DND-41 (cell line): ENCODE measurements at regions not wholly inside any gene's neighbourhood (a gene's known extent, or its start where the extent isn't known, plus 50 kb on each side); places are given as distances from the start of the nearest gene placed in this dataset.

Experiments
- ATAC-seq: fragments of 200-7000 bp; cut with Tn5 transposase; 3 replicates; pipeline ENCODE4 v1.9.1; 2021; ENCODE audit warnings: low read depth; ENCODE audit not compliant: insufficient read depth
- DNase-seq: peaks from one replicate; pipeline ENCODE4 v3.0.0-alpha.2; 2020
- H2AFZ ChIP-seq: 2 replicates; pipeline ENCODE4 v1.6.0; 2012; ENCODE audit warnings: low read depth, low read length
- H3K27ac ChIP-seq: 2 replicates; pipeline ENCODE4 v1.5.1; 2012; ENCODE audit warnings: low read length, inconsistent platforms
- H3K27me3 ChIP-seq: fragments of 200-600 bp; sonication (generic); 2 replicates; pipeline ENCODE4 v1.6.0; 2012; ENCODE audit warnings: low read length, mild to moderate bottlenecking, inconsistent platforms; ENCODE audit not compliant: insufficient read depth, poor library complexity
- H3K36me3 ChIP-seq: 2 replicates; pipeline ENCODE4 v1.5.1; 2012; ENCODE audit warnings: low read length, inconsistent platforms; ENCODE audit not compliant: insufficient read depth
- H3K4me1 ChIP-seq: 2 replicates; pipeline ENCODE4 v1.5.1; 2012; ENCODE audit warnings: mild to moderate bottlenecking, low read length; ENCODE audit not compliant: insufficient read depth
- H3K4me2 ChIP-seq: 2 replicates; pipeline ENCODE4 v1.6.0; 2012; ENCODE audit warnings: mild to moderate bottlenecking, moderate library complexity, low read length, inconsistent platforms; ENCODE audit not compliant: insufficient read depth
- H3K4me3 ChIP-seq, 2 experiments: fragments of 200-600 bp in 1 of 2; shearing (Covaris generic) in 1 of 2; 2 replicates each; pipeline ENCODE4 v1.5.1; 2012 to 2016; ENCODE audit warnings: inconsistent platforms in 2 of 2, low read length in 2 of 2, mild to moderate bottlenecking in 2 of 2, low read depth in 1 of 2, moderate library complexity in 1 of 2
- H3K79me2 ChIP-seq: 2 replicates; pipeline ENCODE4 v1.6.0; 2012; ENCODE audit warnings: low read length, inconsistent platforms; ENCODE audit not compliant: insufficient read depth
- H3K9ac ChIP-seq: 2 replicates; pipeline ENCODE4 v1.6.0; 2012; ENCODE audit warnings: low read depth, mild to moderate bottlenecking, inconsistent platforms, low read length, moderate library complexity
- H3K9me3 ChIP-seq: 2 replicates; pipeline ENCODE4 v1.5.1; 2012; ENCODE audit warnings: low read length, moderate library complexity, mild to moderate bottlenecking, inconsistent platforms; ENCODE audit not compliant: insufficient read depth, severe bottlenecking
- H4K20me1 ChIP-seq: 2 replicates; pipeline ENCODE4 v1.6.0; 2012; ENCODE audit warnings: low read length; ENCODE audit not compliant: insufficient read depth
- EZH2 ChIP-seq: IDR thresholded peaks from 3 replicates; pipeline ENCODE4 v1.6.1; 2012; ENCODE audit warnings: borderline replicate concordance, low read depth, mild to moderate bottlenecking, moderate library complexity, low read length, inconsistent platforms; ENCODE audit not compliant: severe bottlenecking
- TF ChIP-seq, protein P1 (sequence below): IDR thresholded peaks from 2 replicates; pipeline ENCODE4 v1.5.1; 2012; ENCODE audit warnings: borderline replicate concordance, low read length, moderate library complexity, mild to moderate bottlenecking; ENCODE audit not compliant: poor library complexity, severe bottlenecking; ENCODE audit errors: extremely low read depth

- Histone ChIP-seq H2AFZ (no peak overlapping the region), H3K79me2 (no peaks in the 10 kb centered on the region), H3K4me3 (no peak overlapping the region), H3K9ac (no peak overlapping the region), H3K9me3 (no peaks in the 10 kb centered on the region), H4K20me1 (no peaks in the 10 kb centered on the region), H3K4me1 (no peaks in the 10 kb centered on the region), H3K36me3 (no peaks in the 10 kb centered on the region), H3K27me3 (no peaks in the 10 kb centered on the region), H3K4me2 (no peak overlapping the region), H3K27ac (no peak overlapping the region)
- DNase-seq = no peak
- TF ChIP-seq, protein P1, sequence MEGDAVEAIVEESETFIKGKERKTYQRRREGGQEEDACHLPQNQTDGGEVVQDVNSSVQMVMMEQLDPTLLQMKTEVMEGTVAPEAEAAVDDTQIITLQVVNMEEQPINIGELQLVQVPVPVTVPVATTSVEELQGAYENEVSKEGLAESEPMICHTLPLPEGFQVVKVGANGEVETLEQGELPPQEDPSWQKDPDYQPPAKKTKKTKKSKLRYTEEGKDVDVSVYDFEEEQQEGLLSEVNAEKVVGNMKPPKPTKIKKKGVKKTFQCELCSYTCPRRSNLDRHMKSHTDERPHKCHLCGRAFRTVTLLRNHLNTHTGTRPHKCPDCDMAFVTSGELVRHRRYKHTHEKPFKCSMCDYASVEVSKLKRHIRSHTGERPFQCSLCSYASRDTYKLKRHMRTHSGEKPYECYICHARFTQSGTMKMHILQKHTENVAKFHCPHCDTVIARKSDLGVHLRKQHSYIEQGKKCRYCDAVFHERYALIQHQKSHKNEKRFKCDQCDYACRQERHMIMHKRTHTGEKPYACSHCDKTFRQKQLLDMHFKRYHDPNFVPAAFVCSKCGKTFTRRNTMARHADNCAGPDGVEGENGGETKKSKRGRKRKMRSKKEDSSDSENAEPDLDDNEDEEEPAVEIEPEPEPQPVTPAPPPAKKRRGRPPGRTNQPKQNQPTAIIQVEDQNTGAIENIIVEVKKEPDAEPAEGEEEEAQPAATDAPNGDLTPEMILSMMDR = no peak
- no peak for TF ChIP-seq EZH2
- ATAC-seq = no peak
Measured at GRCh38 chr6:56841381-56841749, 113.5 kb upstream of the BEND6 start.

- H3K9me3 ChIP-seq = no peaks in the 10 kb centered on the region
- H3K36me3 ChIP-seq = no peaks in the 10 kb centered on the region
- ATAC-seq = no peak
- H3K4me3 ChIP-seq = no peak overlapping the region
- TF ChIP-seq, protein P1 = no peak
- TF ChIP-seq EZH2 = no peak
- H4K20me1 ChIP-seq = no peaks in the 10 kb centered on the region
- H3K4me2 ChIP-seq = no peak overlapping the region
- H3K27ac ChIP-seq = no peak overlapping the region
- H3K9ac ChIP-seq = no peak overlapping the region
- no peak for DNase-seq
- H2AFZ ChIP-seq = no peak overlapping the region
- no peaks in the 10 kb centered on the region for H3K27me3 ChIP-seq
- H3K4me1 ChIP-seq = no peaks in the 10 kb centered on the region
- H3K79me2 ChIP-seq = no peaks in the 10 kb centered on the region
Measured at GRCh38 chr6:56840467-56841380, 114.2 kb upstream of the BEND6 start.

DNA sequence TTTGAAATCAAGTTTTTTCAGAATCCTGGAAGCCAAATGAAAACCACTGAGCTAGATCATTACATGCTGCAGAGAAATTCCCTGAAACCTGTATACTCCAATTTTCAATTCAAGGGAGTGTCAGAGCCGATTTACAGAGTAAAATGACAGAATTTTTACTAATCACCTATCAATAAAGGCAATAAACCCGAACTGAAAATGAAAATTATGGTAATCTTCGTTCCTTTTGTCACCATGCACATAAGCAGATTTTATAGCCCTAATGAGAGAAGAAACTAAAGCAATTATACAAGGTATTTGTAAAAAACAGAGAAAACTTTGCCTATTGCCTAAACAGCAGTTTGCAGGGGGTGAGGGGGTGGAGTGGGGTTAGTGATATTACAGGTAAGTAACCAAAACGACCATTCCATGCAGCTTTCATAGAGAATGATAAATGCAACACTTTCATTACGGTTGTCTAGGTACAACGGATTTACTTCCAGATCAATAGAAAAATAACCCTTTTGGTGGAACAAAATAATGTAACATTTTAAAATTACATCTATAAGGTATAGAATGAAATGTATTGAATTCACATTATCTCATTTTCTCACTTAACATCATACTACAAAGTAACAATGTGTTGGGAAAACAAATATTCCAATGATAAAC lies 115.2 kb upstream of the BEND6 start:
- no peaks in the 10 kb centered on the region for H3K79me2 ChIP-seq
- H3K9me3 ChIP-seq = no peaks in the 10 kb centered on the region
- no peak overlapping the region for H3K4me3 ChIP-seq
- no peak overlapping the region for H3K4me2 ChIP-seq
- H3K9ac ChIP-seq = no peak overlapping the region
- DNase-seq (no peak), ATAC-seq (no peak)
- H3K27me3 ChIP-seq = no peaks in the 10 kb centered on the region
- TF ChIP-seq, protein P1 = no peak
- TF ChIP-seq EZH2 = no peak
- H3K4me1 ChIP-seq = no peaks in the 10 kb centered on the region
- no peak overlapping the region for H3K27ac ChIP-seq
- H4K20me1 ChIP-seq = no peaks in the 10 kb centered on the region
- no peak overlapping the region for H2AFZ ChIP-seq
- H3K36me3 ChIP-seq = no peaks in the 10 kb centered on the region
